Ovary (tissue), 7 donors: ENCODE measurements at regions not wholly inside any gene's neighbourhood (a gene's known extent, or its start where the extent isn't known, plus 50 kb on each side); places are given as distances from the start of the nearest gene placed in this dataset.

ENCODE experiments used
- DNase-seq, 5 donors: peaks; one replicate each; pipeline ENCODE4 v3.0.0-alpha.2; 2019 to 2020
- H3K27ac ChIP-seq, 2 donors: fragments of 200-600 bp; one replicate each; pipeline versions ENCODE4 v1.5.1 to v1.8.0; 2019 to 2022
- H3K27me3 ChIP-seq: fragments of 200-600 bp; one replicate; pipeline ENCODE4 v1.8.0; 2022
- H3K36me3 ChIP-seq: fragments of 200-600 bp; sonication (generic); one replicate; pipeline ENCODE4 v1.5.1; 2019
- H3K4me1 ChIP-seq: one replicate; pipeline ENCODE4 v1.8.1; 2013; ENCODE audit warnings: mild to moderate bottlenecking, moderate library complexity; ENCODE audit not compliant: insufficient read depth
- H3K4me3 ChIP-seq: fragments of 200-600 bp; sonication (generic); one replicate; pipeline ENCODE4 v1.5.1; 2017
- H3K9me3 ChIP-seq, 2 donors: fragments of 200-600 bp in 1 of 2; sonication (generic) in 1 of 2; one replicate each; pipeline versions ENCODE4 v1.5.1 to v1.8.1; 2013 to 2019; ENCODE audit warnings: mild to moderate bottlenecking in 1 of 2, moderate library complexity in 1 of 2
- EP300 ChIP-seq: sonication (generic); formaldehyde crosslinking; IDR thresholded peaks from one replicate; pipeline ENCODE4 v1.6.1; 2017; ENCODE audit warnings: antibody characterized with exemption
- POLR2A ChIP-seq: fragments of 450-650 bp; IDR thresholded peaks from one replicate; pipeline ENCODE4 v1.6.1; 2017; ENCODE audit warnings: antibody characterized with exemption, mild to moderate bottlenecking, moderate library complexity
- WGBS, 3 donors: extraction: QIAGEN DNeasy Blood & Tissue Kit in 1 of 3; methylation state at CpG; one replicate each; pipeline versions ENCODE4 v1.1.5 to v1.1.7; 2013 to 2017; 5-methylcytosine and 5-hydroxymethylcytosine counted together
- intact Hi-C, 4 donors: fragments of 100-400 bp; cut with DNase I; formaldehyde crosslinking; loops; one replicate each; pipeline versions ENCODE4 v1.11.0 to v1.15.1; 2022 to 2023
- TF ChIP-seq, protein P1 (sequence below), 3 donors: fragments of 450-650 bp in 2 of 3; fragments of 200-600 bp in 1 of 3; IDR thresholded peaks; one replicate each; pipeline versions ENCODE4 v1.5.1 to v1.8.0; 2016 to 2022; ENCODE audit warnings: antibody characterized with exemption in 3 of 3, mild to moderate bottlenecking in 1 of 3
- donor health status: DM: no; HTN: no; CAD: no; lungs with moderate emphysema.
- donor health status: DM: no; HTN: no; CAD: no.
- donor health status: Bipolar disorder and iron deficiency.
- donor health status: DM: no; HTN: no; CAD: no.
- donor health status: DM: yes; HTN: yes; CAD: no.

DNA sequence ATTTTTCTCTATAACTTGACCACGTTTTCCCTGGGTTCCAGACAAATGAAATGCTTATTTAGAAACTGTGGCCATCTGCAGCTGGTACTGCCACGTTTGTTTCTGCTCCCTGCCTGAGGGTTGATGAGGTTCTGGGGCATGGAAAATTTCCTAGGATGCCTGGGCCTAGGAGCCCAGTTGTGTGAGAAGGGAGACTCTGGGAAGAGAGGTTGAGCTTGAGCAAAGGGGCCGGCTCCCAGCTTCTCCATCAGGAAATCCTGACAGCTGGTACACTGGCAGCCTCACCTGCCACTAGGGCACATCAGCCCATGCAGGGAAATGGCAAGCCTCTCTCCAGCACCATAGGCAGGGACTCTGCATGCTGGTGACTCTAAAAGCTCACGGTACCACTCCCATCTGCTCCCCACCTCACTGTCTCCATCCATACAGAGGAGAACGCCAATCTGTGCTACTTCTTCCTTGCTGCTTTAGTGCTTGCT lies 165.4 kb upstream of the PPP2R3A start:
- intact Hi-C loops: no loop called here
- H3K4me1 ChIP-seq: no peaks in the 10 kb centered on the region
- no peak overlapping the region for H3K27ac ChIP-seq
- TF ChIP-seq, protein P1, sequence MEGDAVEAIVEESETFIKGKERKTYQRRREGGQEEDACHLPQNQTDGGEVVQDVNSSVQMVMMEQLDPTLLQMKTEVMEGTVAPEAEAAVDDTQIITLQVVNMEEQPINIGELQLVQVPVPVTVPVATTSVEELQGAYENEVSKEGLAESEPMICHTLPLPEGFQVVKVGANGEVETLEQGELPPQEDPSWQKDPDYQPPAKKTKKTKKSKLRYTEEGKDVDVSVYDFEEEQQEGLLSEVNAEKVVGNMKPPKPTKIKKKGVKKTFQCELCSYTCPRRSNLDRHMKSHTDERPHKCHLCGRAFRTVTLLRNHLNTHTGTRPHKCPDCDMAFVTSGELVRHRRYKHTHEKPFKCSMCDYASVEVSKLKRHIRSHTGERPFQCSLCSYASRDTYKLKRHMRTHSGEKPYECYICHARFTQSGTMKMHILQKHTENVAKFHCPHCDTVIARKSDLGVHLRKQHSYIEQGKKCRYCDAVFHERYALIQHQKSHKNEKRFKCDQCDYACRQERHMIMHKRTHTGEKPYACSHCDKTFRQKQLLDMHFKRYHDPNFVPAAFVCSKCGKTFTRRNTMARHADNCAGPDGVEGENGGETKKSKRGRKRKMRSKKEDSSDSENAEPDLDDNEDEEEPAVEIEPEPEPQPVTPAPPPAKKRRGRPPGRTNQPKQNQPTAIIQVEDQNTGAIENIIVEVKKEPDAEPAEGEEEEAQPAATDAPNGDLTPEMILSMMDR (IDR thresholded peaks at IDR 0.05): no peak
- no peak for TF ChIP-seq EP300
- TF ChIP-seq POLR2A: no peak
- 72 to 78% (median 76%) methylated on average over 5 of the region's 5 CpGs for WGBS, 3 donors
- DNase-seq: no peak
- H3K36me3 ChIP-seq: no peaks in the 10 kb centered on the region
- no peak overlapping the region for H3K4me3 ChIP-seq
- no peaks in the 10 kb centered on the region for H3K9me3 ChIP-seq
- no peaks in the 10 kb centered on the region for H3K27me3 ChIP-seq

DNA sequence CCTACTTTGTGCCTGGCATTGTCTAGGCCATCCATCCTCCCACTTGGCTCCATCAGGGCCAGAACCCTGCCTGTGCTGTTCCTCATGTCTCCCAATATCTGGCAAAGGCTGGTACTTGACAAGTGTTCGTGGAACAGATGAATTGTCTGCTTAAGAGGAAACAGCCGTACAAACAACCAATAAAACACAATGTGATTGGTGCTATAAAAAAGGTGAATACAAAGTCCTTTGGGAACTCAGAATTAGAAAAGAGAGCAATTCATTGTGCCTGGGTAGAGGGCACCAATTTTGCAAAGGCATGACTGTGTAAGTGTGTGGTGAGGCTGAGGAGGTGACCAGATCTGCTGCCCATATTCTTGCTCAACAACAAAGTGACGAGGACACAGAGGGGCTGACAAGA lies 164.5 kb upstream of the PPP2R3A start:
- H3K9me3 ChIP-seq: no peaks in the 10 kb centered on the region
- TF ChIP-seq, protein P1 (IDR thresholded peaks at IDR 0.05): no peak
- TF ChIP-seq EP300 (no peak), POLR2A (no peak)
- no peaks in the 10 kb centered on the region for H3K27me3 ChIP-seq
- WGBS, 3 donors: 49 to 70% (median 52%) methylated on average over 3 of the region's 3 CpGs
- H3K36me3 ChIP-seq: no peaks in the 10 kb centered on the region
- intact Hi-C loops: no loop called here
- no peak overlapping the region for H3K27ac ChIP-seq
- H3K4me3 ChIP-seq: no peak overlapping the region
- DNase-seq: no peak
- H3K4me1 ChIP-seq: no peaks in the 10 kb centered on the region

DNA sequence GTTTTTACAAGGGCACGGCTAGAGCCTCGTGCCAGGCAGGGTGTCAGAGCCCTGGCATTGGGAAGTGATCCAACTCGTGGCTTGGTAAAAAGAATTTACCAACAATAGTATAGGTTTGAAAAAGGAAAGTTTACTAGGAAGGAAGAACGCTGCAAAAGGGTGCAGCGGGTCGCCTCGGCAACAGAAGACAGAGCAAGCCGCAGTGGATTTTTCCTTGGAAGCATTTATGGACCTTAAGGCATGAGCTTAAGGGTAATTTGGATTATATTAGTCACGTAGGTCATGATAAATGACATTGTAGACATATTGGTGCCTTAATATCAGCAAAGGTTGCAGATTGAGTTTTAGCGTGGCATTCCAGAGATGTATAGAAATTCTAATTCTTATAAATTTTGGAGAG lies 163.4 kb upstream of the PPP2R3A start:
- Histone ChIP-seq H3K27me3 (no peaks in the 10 kb centered on the region), H3K9me3 (no peaks in the 10 kb centered on the region), H3K27ac (no peak overlapping the region), H3K4me1 (no peaks in the 10 kb centered on the region), H3K36me3 (no peaks in the 10 kb centered on the region), H3K4me3 (no peak overlapping the region)
- 77 to 81% (median 81%) methylated on average over 10 of the region's 10 CpGs for WGBS, 3 donors
- TF ChIP-seq POLR2A (no peak), EP300 (no peak)
- TF ChIP-seq, protein P1 (IDR thresholded peaks at IDR 0.05): no peak
- intact Hi-C loops: no loop called here
- no peak for DNase-seq

DNA sequence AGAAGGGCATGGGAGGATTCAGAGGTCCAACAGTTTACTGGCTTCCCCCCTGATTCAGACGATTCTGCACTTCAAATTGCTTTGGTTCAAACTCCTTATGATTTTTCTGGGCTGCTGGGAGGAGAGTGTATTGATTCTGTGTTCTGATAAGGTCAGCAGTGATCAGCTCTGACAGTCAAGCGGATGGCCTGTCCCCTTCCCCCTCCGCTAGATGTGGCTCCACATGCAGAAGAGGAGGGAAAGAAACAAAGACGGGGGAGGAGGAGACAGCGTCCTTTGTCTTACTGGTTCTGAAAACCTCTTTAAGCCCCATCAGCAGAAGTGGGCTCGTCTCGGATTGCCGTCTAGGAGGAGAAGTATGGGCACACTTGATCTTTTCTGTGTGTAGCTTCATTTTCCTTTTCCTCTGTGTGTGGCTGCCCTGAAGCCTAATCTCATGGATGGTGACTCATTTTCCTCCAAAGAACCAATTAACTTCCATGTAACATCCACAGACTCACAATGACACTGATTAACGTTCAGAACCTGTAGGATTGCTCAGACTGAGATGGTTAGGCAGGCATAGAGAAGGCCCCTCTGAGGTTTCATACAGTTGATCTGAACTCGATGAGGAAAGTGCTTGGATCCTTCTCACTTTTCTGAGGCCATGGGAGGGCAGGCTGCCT lies 162.4 kb upstream of the PPP2R3A start:
- TF ChIP-seq POLR2A: no peak
- TF ChIP-seq, protein P1 (IDR thresholded peaks at IDR 0.05): no peak
- TF ChIP-seq EP300: no peak
- no peak overlapping the region for H3K4me3 ChIP-seq
- no peaks in the 10 kb centered on the region for H3K9me3 ChIP-seq
- no peak overlapping the region for H3K27ac ChIP-seq
- WGBS, 3 donors: 64 to 75% (median 66%) methylated on average over 10 of the region's 10 CpGs
- DNase-seq: no peak
- H3K27me3 ChIP-seq: no peaks in the 10 kb centered on the region
- no peaks in the 10 kb centered on the region for H3K36me3 ChIP-seq
- no peaks in the 10 kb centered on the region for H3K4me1 ChIP-seq
- intact Hi-C loops: no loop called here
